ENCODE measurements at regions not wholly inside any gene's neighbourhood (a gene's known extent, or its start where the extent isn't known, plus 50 kb on each side); places are given as distances from the start of the nearest gene placed in this dataset.

- intact Hi-C loops (cut with micrococcal nuclease): no loop called here
- no peak for DNase-seq
These were observed 82.2 kb upstream of the SLC22A16 start for GRCh38 chr6:110558575-110558974.

GRCh38 chr6:110557199-110557598, 80.8 kb upstream of the SLC22A16 start:
- no peak for ATAC-seq
- DNase-seq: no peak
- intact Hi-C loops (cut with micrococcal nuclease): no loop called here

More at GRCh38 chr6:110558575-110558974, 82.2 kb upstream of the SLC22A16 start:
- ATAC-seq: no peak

GRCh38 chr6:110556317-110557110, 80.1 kb upstream of the SLC22A16 start:
- ATAC-seq: no peak
- intact Hi-C loops (cut with micrococcal nuclease): no loop called here
- DNase-seq: no peak

GRCh38 chr6:110554966-110555460, 78.6 kb upstream of the SLC22A16 start:
- DNase-seq: no peak
- no peak for ATAC-seq
- intact Hi-C loops (cut with micrococcal nuclease): no loop called here

- DNase-seq: no peak
- ATAC-seq: no peak
- intact Hi-C loops (cut with micrococcal nuclease): no loop called here
These were observed 78.0 kb upstream of the SLC22A16 start for GRCh38 chr6:110554441-110554840.

- DNase-seq (no peak), ATAC-seq (no peak)
- intact Hi-C loops (cut with micrococcal nuclease): no loop called here
These were observed 76.7 kb upstream of the SLC22A16 start for GRCh38 chr6:110552901-110553641.

GRCh38 chr6:110552076-110552475, 75.7 kb upstream of the SLC22A16 start:
- DNase-seq (no peak), ATAC-seq (no peak)
- intact Hi-C loops (cut with micrococcal nuclease): no loop called here

- ATAC-seq (no peak), DNase-seq (no peak)
- intact Hi-C loops (cut with micrococcal nuclease): no loop called here
These were observed 74.7 kb upstream of the SLC22A16 start for GRCh38 chr6:110551088-110551487.

GRCh38 chr6:110550353-110550752, 73.9 kb upstream of the SLC22A16 start:
- DNase-seq: no peak
- intact Hi-C loops (cut with micrococcal nuclease): no loop called here
- no peak for ATAC-seq

- intact Hi-C loops (cut with micrococcal nuclease): no loop called here
- no peak for DNase-seq
- ATAC-seq: no peak
These were observed 72.9 kb upstream of the SLC22A16 start for GRCh38 chr6:110549277-110549676.

GRCh38 chr6:110548110-110548847, 71.9 kb upstream of the SLC22A16 start:
- peak; percentile 24 for ATAC-seq
- intact Hi-C loops (cut with micrococcal nuclease): no loop called here
- no peak for DNase-seq

GRCh38 chr6:110547266-110547964, 71.0 kb upstream of the SLC22A16 start:
- intact Hi-C loops (cut with micrococcal nuclease): no loop called here
- DNase-seq (no peak), ATAC-seq (no peak)

- DNase-seq (no peak), ATAC-seq (no peak)
- intact Hi-C loops (cut with micrococcal nuclease): no loop called here
These were observed 68.9 kb upstream of the SLC22A16 start for GRCh38 chr6:110545081-110545872.

GRCh38 chr6:110544472-110544871, 68.1 kb upstream of the SLC22A16 start:
- no peak for ATAC-seq
- intact Hi-C loops (cut with micrococcal nuclease): no loop called here
- no peak for DNase-seq

GRCh38 chr6:110543106-110543505, 66.7 kb upstream of the SLC22A16 start:
- ATAC-seq (peak; percentile 41), DNase-seq (peak; percentile 46)
- intact Hi-C loops (cut with micrococcal nuclease): no loop called here

GRCh38 chr6:110542311-110543024, 66.1 kb upstream of the SLC22A16 start:
- intact Hi-C loops (cut with micrococcal nuclease): no loop called here
- ATAC-seq (peak; percentile 95), DNase-seq (peak; percentile 81)

- intact Hi-C loops (cut with micrococcal nuclease): no loop called here
- DNase-seq: peak; percentile 61
- ATAC-seq: peak; percentile 53
These were observed 65.4 kb upstream of the SLC22A16 start for GRCh38 chr6:110541701-110542309.
